HCT116 (cell line): ENCODE measurements at regions not wholly inside any gene's neighbourhood (a gene's known extent, or its start where the extent isn't known, plus 50 kb on each side); places are given as distances from the start of the nearest gene placed in this dataset.

Experiments
- ATAC-seq: fragments of 200-7000 bp; cut with Tn5 transposase; 2 replicates; pipeline ENCODE4 v1.9.1; 2020; ENCODE audit warnings: mild to moderate bottlenecking, moderate library complexity
- BruUV-seq: library from RNA; stranded (reverse); fragments of 400-500 nt; replicated peaks from 2 replicates; lab custom pipeline; 2021; lab: Mats Ljungman, UMichigan
- CTCF ChIA-PET: fragments of 300-600 bp; sonication (Branson Sonifier 250); formaldehyde crosslinking; loops from one replicate; lab custom pipeline; 2021; ENCODE audit warnings: antibody characterized with exemption; lab: Charles Lee
- POLR2A ChIA-PET: fragments of 300-600, 350-600 bp; sonication (Branson Sonifier 250); formaldehyde crosslinking; loops from one replicate; lab custom pipeline; 2021; ENCODE audit warnings: antibody characterized with exemption; lab: Charles Lee
- RAD21 ChIA-PET, 2 experiments: fragments of 300-600 bp; sonication (Branson Sonifier 250); formaldehyde crosslinking; loops; one replicate each; lab custom pipeline; 2023; ENCODE audit warnings: low total read pairs in 2 of 2; ENCODE audit not compliant: uncharacterized antibody in 2 of 2, unreplicated experiment in 2 of 2, low non-redundant PET in 1 of 2; lab: Charles Lee
- DNase-seq: peaks from one replicate; pipeline ENCODE4 v3.0.0-alpha.2; 2010; ENCODE audit warnings: low read depth, low spot score
- H2AFZ ChIP-seq: fragments of 200-600 bp; shearing (Covaris generic), sonication (generic); 2 replicates; pipeline ENCODE4 v1.6.1; 2017; ENCODE audit warnings: low read depth, mixed run types, mixed read lengths, antibody characterized with exemption, low read length; ENCODE audit not compliant: poor library complexity, severe bottlenecking
- H3K27ac ChIP-seq: 2 replicates; pipeline ENCODE4 v1.5.1; 2012; ENCODE audit warnings: low read depth, low read length
- H3K27me3 ChIP-seq: fragments of 200-600 bp; sonication (generic); 2 replicates; pipeline ENCODE4 v1.6.1; 2016; ENCODE audit warnings: mixed run types, low read length, mixed read lengths; ENCODE audit not compliant: insufficient read depth
- H3K36me3 ChIP-seq, 2 experiments: fragments of 200-500 bp in 1 of 2; fragments of 200-600 bp in 1 of 2; sonication (Bioruptor generic) in 1 of 2; sonication (generic) in 1 of 2; 2 replicates each; pipeline versions ENCODE4 v1.5.1 to v1.6.1; 2014 to 2016; ENCODE audit warnings: low read length in 2 of 2, inconsistent platforms in 1 of 2, mixed read lengths in 1 of 2, mixed run types in 1 of 2; ENCODE audit not compliant: insufficient read depth in 2 of 2, control insufficient read depth in 1 of 2
- H3K4me1 ChIP-seq, 2 experiments: fragments of 200-600 bp in 1 of 2; sonication (generic) in 1 of 2; 2 replicates each; pipeline versions ENCODE4 v1.5.1 to v1.6.1; 2012 to 2017; ENCODE audit warnings: low read length in 2 of 2, inconsistent platforms in 1 of 2, mild to moderate bottlenecking in 1 of 2, mixed read lengths in 1 of 2, mixed run types in 1 of 2, moderate library complexity in 1 of 2; ENCODE audit not compliant: insufficient read depth in 2 of 2, control insufficient read depth in 1 of 2
- H3K4me2 ChIP-seq: fragments of 200-600 bp; sonication (generic); 2 replicates; pipeline ENCODE4 v1.6.1; 2017; ENCODE audit warnings: mixed run types, low read length, mixed read lengths
- H3K4me3 ChIP-seq, 2 experiments: fragments of 200-600 bp in 1 of 2; sonication (generic) in 1 of 2; replicated peaks in 1 of 2; 2 replicates each; pipeline ENCODE4 v1.5.1; 2011 to 2016; ENCODE audit warnings: low read length in 2 of 2, control low read depth in 1 of 2, low read depth in 1 of 2, mild to moderate bottlenecking in 1 of 2, mixed read lengths in 1 of 2, mixed run types in 1 of 2
- H3K79me2 ChIP-seq: fragments of 200-600 bp; sonication (generic); 2 replicates; pipeline ENCODE4 v1.6.1; 2017; ENCODE audit warnings: mild to moderate bottlenecking, mixed run types, low read length, moderate library complexity, mixed read lengths; ENCODE audit not compliant: insufficient read depth
- H3K9ac ChIP-seq: fragments of 200-600 bp; sonication (generic); 2 replicates; pipeline ENCODE4 v1.6.1; 2016; ENCODE audit warnings: low read length, mixed read lengths
- H3K9me2 ChIP-seq: fragments of 200-600 bp; sonication (generic), shearing (Covaris generic); 2 replicates; pipeline ENCODE4 v1.6.1; 2017; ENCODE audit warnings: mixed run types, mild to moderate bottlenecking, moderate library complexity; ENCODE audit not compliant: insufficient read depth
- H3K9me3 ChIP-seq, 2 experiments: fragments of 200-500 bp in 1 of 2; fragments of 200-600 bp in 1 of 2; sonication (Bioruptor generic) in 1 of 2; sonication (generic) in 1 of 2; 2 replicates each; pipeline ENCODE4 v1.6.1; 2014 to 2017; ENCODE audit warnings: low read length in 2 of 2, mixed read lengths in 2 of 2, inconsistent platforms in 1 of 2, low read depth in 1 of 2, mild to moderate bottlenecking in 1 of 2, mixed run types in 1 of 2, moderate library complexity in 1 of 2; ENCODE audit not compliant: control insufficient read depth in 1 of 2, insufficient read depth in 1 of 2
- H4K20me1 ChIP-seq: fragments of 200-600 bp; sonication (generic), shearing (Covaris generic); 2 replicates; pipeline ENCODE4 v1.6.1; 2017; ENCODE audit warnings: mixed run types, mild to moderate bottlenecking, moderate library complexity; ENCODE audit not compliant: insufficient read depth
- ATF3 ChIP-seq: IDR thresholded peaks from 2 replicates; pipeline ENCODE4 v1.6.1; 2012
- CBX3 ChIP-seq: IDR thresholded peaks from 2 replicates; pipeline ENCODE4 v1.6.1; 2012; ENCODE audit warnings: low read depth
- CEBPB ChIP-seq: IDR thresholded peaks from 2 replicates; pipeline ENCODE4 v1.6.1; 2012; ENCODE audit warnings: low read depth
- CTCF ChIP-seq, 3 experiments: fragments of 200-600 bp in 1 of 3; sonication (generic) in 1 of 3; IDR thresholded peaks in 2 of 3; conservative IDR thresholded peaks in 1 of 3; 2 replicates each; pipeline ENCODE4 v1.5.1; 2012 to 2017; ENCODE audit warnings: low read depth in 2 of 3, low read length in 2 of 3, antibody characterized with exemption in 1 of 3, borderline replicate concordance in 1 of 3, control low read depth in 1 of 3, mild to moderate bottlenecking in 1 of 3, mixed read lengths in 1 of 3, mixed run types in 1 of 3, moderate library complexity in 1 of 3; ENCODE audit not compliant: insufficient read depth in 1 of 3
- EGR1 ChIP-seq: IDR thresholded peaks from 2 replicates; pipeline ENCODE4 v1.6.1; 2012; ENCODE audit warnings: low read depth
- EZH2 ChIP-seq: fragments of 200-600 bp; sonication (generic); IDR thresholded peaks from 2 replicates; pipeline ENCODE4 v1.6.1; 2017; ENCODE audit warnings: antibody characterized with exemption, mixed run types
- EZH2phosphoT487 ChIP-seq: fragments of 200-600 bp; IDR thresholded peaks from 2 replicates; pipeline ENCODE4 v1.6.1; 2018; ENCODE audit warnings: antibody characterized with exemption, borderline replicate concordance
- FOSL1 ChIP-seq: IDR thresholded peaks from 2 replicates; pipeline ENCODE4 v1.6.1; 2012; ENCODE audit warnings: low read depth
- JUND ChIP-seq: IDR thresholded peaks from 2 replicates; pipeline ENCODE4 v1.6.1; 2012
- POLR2A ChIP-seq: IDR thresholded peaks from 2 replicates; pipeline ENCODE4 v1.7.0; 2011; ENCODE audit warnings: borderline replicate concordance; ENCODE audit not compliant: insufficient read depth, insufficient read length; ENCODE audit errors: extremely low read depth
- POLR2AphosphoS5 ChIP-seq: IDR thresholded peaks from 2 replicates; pipeline ENCODE4 v1.6.1; 2011; ENCODE audit warnings: mild to moderate bottlenecking, low read depth, low read length, moderate library complexity
- RAD21 ChIP-seq: IDR thresholded peaks from 2 replicates; pipeline ENCODE4 v1.6.1; 2012; ENCODE audit warnings: low read depth, mild to moderate bottlenecking
- REST ChIP-seq: IDR thresholded peaks from 2 replicates; pipeline ENCODE4 v1.6.1; 2012; ENCODE audit warnings: low read depth
- SIN3A ChIP-seq: IDR thresholded peaks from 2 replicates; pipeline ENCODE4 v1.6.1; 2012; ENCODE audit warnings: low read depth
- SRF ChIP-seq: IDR thresholded peaks from 2 replicates; pipeline ENCODE4 v1.6.1; 2012; ENCODE audit warnings: low read depth
- TCF7L2 ChIP-seq: IDR thresholded peaks from 2 replicates; pipeline ENCODE4 v1.7.0; 2011; ENCODE audit warnings: borderline replicate concordance, inconsistent platforms; ENCODE audit not compliant: insufficient read depth, insufficient read length; ENCODE audit errors: extremely low read depth
- YY1 ChIP-seq: IDR thresholded peaks from 2 replicates; pipeline ENCODE4 v1.6.1; 2011; ENCODE audit warnings: low read length, low read depth, moderate library complexity, mild to moderate bottlenecking; ENCODE audit not compliant: insufficient replicate concordance; ENCODE audit errors: extremely low read depth
- ZBTB33 ChIP-seq: IDR thresholded peaks from 2 replicates; pipeline ENCODE4 v1.6.1; 2011; ENCODE audit warnings: mild to moderate bottlenecking, low read length, moderate library complexity; ENCODE audit not compliant: insufficient replicate concordance; ENCODE audit errors: extremely low read depth
- ZFX ChIP-seq: fragments of 450-650 bp; IDR thresholded peaks from 2 replicates; pipeline ENCODE4 v1.6.1; 2017
- ZNF274 ChIP-seq: fragments of 200-500 bp; sonication (Bioruptor generic); IDR thresholded peaks from 2 replicates; pipeline ENCODE4 v1.6.1; 2014; ENCODE audit warnings: mild to moderate bottlenecking, low read depth, low read length, inconsistent platforms
- intact Hi-C: fragments of 100-400 bp; cut with micrococcal nuclease; formaldehyde crosslinking; loops from 2 replicates; pipeline ENCODE4 v1.10.0; 2022

- no peak for DNase-seq
- H3K27me3 ChIP-seq: no peaks in the 10 kb centered on the region
- intact Hi-C loops: no loop called here
- H3K4me2 ChIP-seq: no peak overlapping the region
- TF ChIP-seq POLR2AphosphoS5 (no peak), JUND (no peak), EGR1 (no peak), REST (no peak), EZH2phosphoT487 (no peak), RAD21 (no peak), TCF7L2 (no peak), CEBPB (no peak), FOSL1 (no peak), SRF (no peak), EZH2 (no peak), SIN3A (no peak), ATF3 (no peak), CTCF (IDR thresholded peaks at IDR 0.05 in 2 of 3, conservative IDR thresholded peaks at IDR 0.05 in 1 of 3; ENCODE audit: borderline replicate concordance in 1 of 3, insufficient read depth in 1 of 3, low read depth in 2 of 3, low read length in 2 of 3) (no peak), YY1 (no peak), POLR2A (no peak), ZFX (no peak), CBX3 (no peak), ZNF274 (no peak), ZBTB33 (no peak)
- ChIA-PET RAD21 (no interaction called here), CTCF (no interaction called here), POLR2A (no interaction called here)
- BruUV-seq: no TSS peak
- no peaks in the 10 kb centered on the region for H3K36me3 ChIP-seq
- H3K9me3 ChIP-seq: no peaks in the 10 kb centered on the region
- H3K79me2 ChIP-seq: no peaks in the 10 kb centered on the region
- no peak overlapping the region for H3K4me3 ChIP-seq
- H3K9ac ChIP-seq: no peak overlapping the region
- no peak overlapping the region for H2AFZ ChIP-seq
- H3K4me1 ChIP-seq: no peaks in the 10 kb centered on the region
- ATAC-seq: no peak
- H3K9me2 ChIP-seq: no peaks in the 10 kb centered on the region
- no peak overlapping the region for H3K27ac ChIP-seq
- H4K20me1 ChIP-seq: no peaks in the 10 kb centered on the region; the same call in 1 of the 2 replicates
These were observed 100.0 kb upstream of the DTNA start for GRCh38 chr18:34609986-34610648.
